NT2/D1 (cell line): ENCODE measurements at regions not wholly inside any gene's neighbourhood (a gene's known extent, or its start where the extent isn't known, plus 50 kb on each side); places are given as distances from the start of the nearest gene placed in this dataset.

ENCODE experiments used
- DNase-seq: peaks from one replicate; pipeline ENCODE4 v3.0.0-alpha.2; 2011; ENCODE audit warnings: low read depth, low spot score
- H3K27me3 ChIP-seq: 2 replicates; pipeline ENCODE4 v1.6.0; 2011; ENCODE audit warnings: mild to moderate bottlenecking; ENCODE audit not compliant: insufficient read length, insufficient read depth
- H3K36me3 ChIP-seq: 2 replicates; pipeline ENCODE4 v1.6.1; 2011; ENCODE audit warnings: mild to moderate bottlenecking, low read length, mixed read lengths; ENCODE audit not compliant: insufficient read depth, insufficient read length
- H3K4me1 ChIP-seq: 2 replicates; pipeline ENCODE4 v1.5.1; 2011; ENCODE audit not compliant: insufficient read depth, insufficient read length
- H3K4me3 ChIP-seq: 2 replicates; pipeline ENCODE4 v1.5.1; 2011; ENCODE audit warnings: low read depth; ENCODE audit not compliant: insufficient read length
- H3K9ac ChIP-seq: 2 replicates; pipeline ENCODE4 v1.6.0; 2011; ENCODE audit warnings: low read depth; ENCODE audit not compliant: insufficient read length
- H3K9me3 ChIP-seq: 2 replicates; pipeline ENCODE4 v1.5.1; 2011; ENCODE audit warnings: mild to moderate bottlenecking, low read length; ENCODE audit not compliant: insufficient read depth
- SUZ12 ChIP-seq: IDR thresholded peaks from 2 replicates; pipeline ENCODE4 v1.6.1; 2011; ENCODE audit not compliant: insufficient read length, insufficient read depth; ENCODE audit errors: extremely low read depth
- YY1 ChIP-seq: IDR thresholded peaks from 2 replicates; pipeline ENCODE4 v1.6.1; 2011; ENCODE audit not compliant: insufficient read length, insufficient read depth
- ZNF274 ChIP-seq: IDR thresholded peaks from 2 replicates; pipeline ENCODE4 v1.6.1; 2011; ENCODE audit warnings: mild to moderate bottlenecking, low read depth, low read length

DNA sequence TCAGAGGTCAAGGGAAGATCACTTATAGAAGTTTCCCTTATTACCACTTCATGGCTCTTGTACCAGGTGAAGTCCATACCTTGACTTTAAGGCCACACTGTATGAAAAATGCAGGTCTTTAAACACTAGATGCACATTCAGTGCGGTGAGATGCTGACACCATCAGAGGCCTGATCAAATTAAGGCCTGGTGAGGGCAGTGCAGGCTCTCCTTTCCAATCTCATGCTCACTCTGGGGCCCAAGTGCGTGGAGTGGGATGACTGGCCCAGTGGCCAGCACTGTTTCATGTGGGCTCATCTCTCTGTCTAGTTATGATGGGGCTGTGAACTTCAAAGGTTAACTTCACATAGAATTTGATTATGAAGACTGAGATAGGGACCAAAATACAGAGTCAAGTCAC, 281.1 kb downstream of the SLC4A3 start:
- Histone ChIP-seq H3K27me3 (no peaks in the 10 kb centered on the region), H3K9me3 (no peaks in the 10 kb centered on the region), H3K4me3 (no peak overlapping the region), H3K4me1 (peaks cover 2% of the 10 kb centered on the region), H3K9ac (no peak overlapping the region), H3K36me3 (no peaks in the 10 kb centered on the region)
- TF ChIP-seq SUZ12 (no peak), ZNF274 (no peak), YY1 (no peak)
- no peak for DNase-seq

DNA sequence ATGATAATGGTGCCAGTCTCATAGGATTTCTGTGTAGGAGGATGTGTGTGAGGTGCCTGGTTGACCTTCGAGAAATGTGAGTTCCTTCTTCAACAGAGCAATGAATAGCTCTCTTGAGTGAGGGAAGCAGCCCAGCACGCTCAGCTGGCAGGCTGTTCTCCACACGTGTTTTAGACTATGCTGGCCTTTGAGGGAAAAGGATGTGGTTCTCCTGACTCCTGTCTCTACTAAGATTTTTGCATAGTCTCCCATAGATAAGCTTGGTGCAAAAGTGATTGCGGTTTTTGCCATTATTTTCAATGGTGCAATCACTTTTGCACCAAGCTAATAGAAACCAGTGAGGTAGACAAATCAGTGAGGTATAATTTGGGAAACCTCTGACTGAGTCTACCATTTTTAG, 284.1 kb downstream of the SLC4A3 start:
- TF ChIP-seq ZNF274 (no peak), YY1 (no peak), SUZ12 (no peak)
- Histone ChIP-seq H3K9me3 (no peaks in the 10 kb centered on the region; the same call in 1 of the 2 replicates), H3K27me3 (no peaks in the 10 kb centered on the region), H3K4me3 (no peak overlapping the region), H3K36me3 (no peaks in the 10 kb centered on the region), H3K4me1 (peaks cover 4% of the 10 kb centered on the region), H3K9ac (no peak overlapping the region)
- DNase-seq = no peak

DNA sequence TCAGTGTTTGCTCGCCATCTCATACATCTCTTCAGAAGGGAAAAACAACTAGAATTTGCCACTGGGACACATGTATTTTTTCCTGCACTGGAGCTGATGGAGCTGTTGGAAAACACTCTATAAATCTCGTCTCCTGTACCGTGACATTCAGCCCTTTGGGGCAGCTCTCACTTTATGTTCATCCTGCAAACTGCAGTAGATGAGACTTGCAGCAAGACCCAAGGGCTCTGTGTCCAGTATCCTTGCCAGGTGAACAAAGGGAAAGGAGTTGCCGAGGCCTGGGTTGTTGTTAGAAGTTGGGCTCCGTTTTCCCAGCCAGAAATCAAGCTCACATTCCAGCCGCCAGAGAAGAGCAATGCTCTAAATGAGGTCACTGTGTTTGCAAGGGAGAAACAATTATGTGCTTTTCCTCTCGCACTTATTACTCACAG, 285.1 kb downstream of the SLC4A3 start:
- DNase-seq = peak; percentile 18
- no peak overlapping the region for H3K9ac ChIP-seq
- no peaks in the 10 kb centered on the region; the same call in 1 of the 2 replicates for H3K9me3 ChIP-seq
- no peak overlapping the region for H3K4me3 ChIP-seq
- H3K4me1 ChIP-seq = peaks cover 4% of the 10 kb centered on the region
- H3K36me3 ChIP-seq = no peaks in the 10 kb centered on the region
- TF ChIP-seq ZNF274 (no peak), YY1 (no peak), SUZ12 (no peak)
- no peaks in the 10 kb centered on the region for H3K27me3 ChIP-seq

DNA sequence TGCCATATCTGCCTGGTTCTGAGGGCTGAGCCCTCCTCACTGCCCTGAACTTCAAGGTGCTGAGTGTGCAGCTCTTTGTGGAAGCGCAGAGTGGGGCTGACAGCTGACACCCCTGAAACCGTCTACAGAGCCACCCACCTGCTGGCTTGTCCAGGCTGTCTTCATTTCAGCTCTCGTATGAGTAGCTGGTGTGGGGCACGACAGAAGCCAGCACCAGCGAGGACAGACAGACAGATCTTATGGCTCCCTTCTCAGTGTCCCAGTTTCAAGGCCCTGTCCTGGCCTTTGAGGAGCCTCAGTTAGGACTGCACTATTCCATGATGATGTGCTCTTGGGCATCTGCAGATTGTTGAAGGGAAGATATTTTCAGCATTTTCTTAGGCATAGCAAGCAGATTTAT, 287.1 kb downstream of the SLC4A3 start:
- Histone ChIP-seq H3K27me3 (no peaks in the 10 kb centered on the region), H3K36me3 (no peaks in the 10 kb centered on the region), H3K9ac (no peak overlapping the region), H3K4me1 (peaks cover 4% of the 10 kb centered on the region), H3K4me3 (no peak overlapping the region), H3K9me3 (no peaks in the 10 kb centered on the region; the same call in 1 of the 2 replicates)
- DNase-seq = no peak
- TF ChIP-seq SUZ12 = no peak
- TF ChIP-seq ZNF274 = no peak
- no peak for TF ChIP-seq YY1

DNA sequence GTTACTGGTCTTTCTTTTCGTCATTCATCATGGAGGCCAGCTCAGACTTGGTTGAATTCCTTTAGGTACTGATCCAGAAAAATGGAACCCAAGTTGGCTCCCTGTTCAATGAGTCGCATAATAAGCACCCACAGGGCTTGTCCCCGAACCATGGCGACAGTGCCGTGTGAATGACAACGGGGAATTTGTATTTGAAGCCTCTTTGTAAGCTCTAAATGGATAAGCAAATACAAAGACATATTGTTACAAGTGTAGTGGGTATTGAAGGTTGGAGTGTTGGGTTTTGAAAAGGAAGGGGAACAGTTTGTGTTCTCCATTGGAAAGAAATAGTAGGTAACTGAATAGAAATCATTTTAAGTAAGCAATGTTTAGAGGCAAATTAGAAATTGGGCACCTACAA, 288.9 kb downstream of the SLC4A3 start:
- H3K9ac ChIP-seq = no peak overlapping the region
- H3K27me3 ChIP-seq = no peaks in the 10 kb centered on the region
- no peak for DNase-seq
- H3K4me1 ChIP-seq = peaks cover 4% of the 10 kb centered on the region
- no peaks in the 10 kb centered on the region for H3K36me3 ChIP-seq
- no peak overlapping the region for H3K4me3 ChIP-seq
- no peak for TF ChIP-seq ZNF274
- TF ChIP-seq YY1 = no peak
- no peak for TF ChIP-seq SUZ12
- H3K9me3 ChIP-seq = no peaks in the 10 kb centered on the region; the same call in 1 of the 2 replicates

DNA sequence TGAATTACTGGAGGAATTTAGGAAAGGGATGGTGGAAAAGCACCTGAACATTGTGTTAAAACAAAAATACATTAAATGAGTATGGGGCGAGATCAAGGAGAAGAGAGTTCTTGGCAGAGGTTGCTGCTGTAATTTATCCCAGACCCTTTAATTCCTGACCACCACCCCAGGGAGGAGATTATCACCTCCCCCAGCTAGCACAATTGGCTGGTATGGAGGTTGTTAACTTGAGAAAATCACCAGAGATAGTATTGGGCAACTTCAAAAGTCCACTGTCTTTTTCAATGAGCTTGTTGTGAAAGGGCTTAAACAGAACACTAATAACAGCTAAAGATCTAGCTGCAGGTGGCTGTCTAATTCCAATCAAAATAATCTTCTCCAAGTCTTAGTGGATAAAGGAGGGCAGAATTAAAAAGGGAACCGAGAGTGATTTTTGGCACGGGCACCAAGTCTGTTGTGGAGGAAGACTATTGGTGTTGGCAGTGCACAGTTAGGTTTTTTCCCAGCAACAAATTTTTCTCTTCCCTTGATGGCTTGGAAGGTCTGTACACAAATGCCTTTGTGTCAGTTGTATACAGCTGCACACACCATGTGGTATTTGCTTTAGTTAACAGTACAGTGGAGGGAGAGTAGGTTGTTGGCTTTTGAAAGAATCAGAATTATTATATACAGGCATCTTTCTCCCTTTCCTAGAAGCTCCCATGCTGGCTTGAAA, 289.5 kb downstream of the SLC4A3 start:
- Histone ChIP-seq H3K4me1 (peaks cover 4% of the 10 kb centered on the region), H3K4me3 (no peak overlapping the region), H3K9ac (no peak overlapping the region), H3K36me3 (no peaks in the 10 kb centered on the region), H3K9me3 (no peaks in the 10 kb centered on the region; the same call in 1 of the 2 replicates), H3K27me3 (no peaks in the 10 kb centered on the region)
- DNase-seq = no peak
- no peak for TF ChIP-seq SUZ12
- TF ChIP-seq YY1 = no peak
- TF ChIP-seq ZNF274 = no peak

DNA sequence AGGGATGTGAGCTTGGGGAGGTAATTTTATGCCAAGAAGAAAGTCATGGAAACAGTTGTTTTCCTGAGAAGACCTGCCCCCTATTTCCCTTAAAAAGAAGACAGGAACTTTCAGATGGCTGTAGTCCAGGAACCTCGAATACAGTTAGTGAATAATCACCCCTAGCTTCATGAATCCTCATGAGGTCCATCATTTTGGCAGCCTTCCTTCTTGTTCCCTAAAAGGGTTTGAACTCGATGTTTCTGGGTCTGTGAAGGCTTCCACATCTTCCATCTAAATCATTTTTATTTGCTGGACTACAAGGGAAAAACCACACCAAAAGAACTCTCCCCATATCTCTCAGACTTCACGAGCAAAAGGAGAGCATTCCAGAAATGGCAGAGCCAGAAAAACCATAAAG, 290.8 kb downstream of the SLC4A3 start:
- TF ChIP-seq ZNF274 = no peak
- no peak for TF ChIP-seq SUZ12
- TF ChIP-seq YY1 = no peak
- Histone ChIP-seq H3K9me3 (no peaks in the 10 kb centered on the region; the same call in 1 of the 2 replicates), H3K27me3 (no peaks in the 10 kb centered on the region)

More for the DNA sequence above, 290.8 kb downstream of the SLC4A3 start:
- H3K4me1 ChIP-seq = peaks cover 2% of the 10 kb centered on the region
- no peaks in the 10 kb centered on the region for H3K36me3 ChIP-seq
- DNase-seq = no peak
- no peak overlapping the region for H3K9ac ChIP-seq
- H3K4me3 ChIP-seq = no peak overlapping the region
